ENCODE measurements at regions not wholly inside any gene's neighbourhood (a gene's known extent, or its start where the extent isn't known, plus 50 kb on each side); places are given as distances from the start of the nearest gene placed in this dataset.

DNA sequence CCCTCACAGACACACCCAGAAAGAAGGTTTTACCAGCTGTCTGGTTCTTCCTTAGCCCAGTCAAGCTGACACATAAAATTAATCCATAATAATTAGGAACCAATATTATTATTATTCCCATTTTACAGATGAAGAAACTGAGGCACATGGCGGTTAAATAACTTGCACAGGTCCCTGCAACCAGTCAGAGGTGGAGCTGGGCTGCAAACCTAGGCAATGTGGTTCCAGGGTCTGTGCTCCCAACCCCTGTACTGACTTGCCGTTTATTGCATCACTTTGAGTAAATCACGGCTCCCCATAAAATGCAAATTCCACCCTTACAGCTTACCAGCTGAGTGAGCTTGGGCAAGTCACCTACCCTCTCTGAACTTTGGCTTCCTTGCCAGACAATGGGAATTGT lies 179.2 kb upstream of the POU3F1 start:
- CTCF ChIA-PET (ENCODE audit: low intra/inter-chr PET ratio): no interaction called here
- no TSS peak for BruUV-seq (replicated peaks)
- 13% methylated on average over 3 of the region's 3 CpGs for WGBS (ENCODE audit: insufficient coverage, low coverage, missing lambda C conversion rate)
- TF ChIP-seq CEBPB (tag; IDR thresholded peaks at IDR 0.05) (peak; percentile 69), TRIM24 (IDR thresholded peaks at IDR 0.05) (peak; percentile 43 to 64; a peak in 2 of 4 replicates), ADNP (tag; IDR thresholded peaks at IDR 0.05) (peak; percentile 56; the same call in 1 of the 2 replicates), MEF2D (tag; conservative IDR thresholded peaks at IDR 0.05; ENCODE audit: low read depth) (no peak), ZC3H4 (CRISPR knock-in tag; IDR thresholded peaks at IDR 0.05; ENCODE audit: borderline replicate concordance) (no peak), ZNF24 (IDR thresholded peaks at IDR 0.05) (no peak), RAD51 (IDR thresholded peaks at IDR 0.05; ENCODE audit: borderline replicate concordance, low read depth) (no peak), ZNF398 (CRISPR knock-in tag; IDR thresholded peaks at IDR 0.05) (no peak), ZNF696 (CRISPR knock-in tag; conservative IDR thresholded peaks at IDR 0.05) (no peak), POLR2AphosphoS5 (IDR thresholded peaks at IDR 0.05; ENCODE audit: control insufficient read depth, insufficient read depth, low read depth, low read length) (no peak), RBBP5 (IDR thresholded peaks at IDR 0.05; ENCODE audit: borderline replicate concordance, insufficient read depth, low read length, poor library complexity, severe bottlenecking) (no peak), U2AF2 (optimal IDR thresholded peaks at IDR 0.05; ENCODE audit: low read depth, low read length) (no peak), HDGF (IDR thresholded peaks at IDR 0.05) (no peak), JUN (IDR thresholded peaks at IDR 0.05; ENCODE audit: borderline replicate concordance, low read depth, low read length) (no peak), JUN (CRISPR knock-in tag; IDR thresholded peaks at IDR 0.05; ENCODE audit: borderline replicate concordance) (no peak), POLR2A (conservative IDR thresholded peaks at IDR 0.05) (no peak), IRF9 (tag; IDR thresholded peaks at IDR 0.05) (no peak), MTA1 (IDR thresholded peaks at IDR 0.05; ENCODE audit: borderline replicate concordance) (no peak), BDP1 (IDR thresholded peaks at IDR 0.05; ENCODE audit: insufficient read depth, insufficient read length) (no peak), RBM25 (IDR thresholded peaks at IDR 0.05; ENCODE audit: low read depth, low read length, severe bottlenecking) (peak; percentile 90)
- TF ChIP-seq, protein P1, sequence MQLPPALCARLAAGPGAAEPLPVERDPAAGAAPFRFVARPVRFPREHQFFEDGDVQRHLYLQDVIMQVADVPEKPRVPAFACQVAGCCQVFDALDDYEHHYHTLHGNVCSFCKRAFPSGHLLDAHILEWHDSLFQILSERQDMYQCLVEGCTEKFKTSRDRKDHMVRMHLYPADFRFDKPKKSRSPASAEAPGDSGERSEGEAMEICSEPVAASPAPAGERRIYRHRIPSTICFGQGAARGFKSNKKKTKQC (CRISPR knock-in tag; IDR thresholded peaks at IDR 0.05): no peak
- TF ChIP-seq, protein P2, sequence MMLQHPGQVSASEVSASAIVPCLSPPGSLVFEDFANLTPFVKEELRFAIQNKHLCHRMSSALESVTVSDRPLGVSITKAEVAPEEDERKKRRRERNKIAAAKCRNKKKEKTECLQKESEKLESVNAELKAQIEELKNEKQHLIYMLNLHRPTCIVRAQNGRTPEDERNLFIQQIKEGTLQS (IDR thresholded peaks at IDR 0.05): peak; percentile 73
- TF ChIP-seq, protein P2 (CRISPR knock-in tag; conservative IDR thresholded peaks at IDR 0.05): no peak

More for the DNA sequence above, 179.2 kb upstream of the POU3F1 start:
- H3K79me2 ChIP-seq (ENCODE audit: control insufficient read depth, insufficient read depth, low read length): no peaks in the 10 kb centered on the region
- H3K27ac ChIP-seq (ENCODE audit: extremely low read depth, low read depth, low read length): no peak overlapping the region
- no peaks in the 10 kb centered on the region for H3K9me1 ChIP-seq (ENCODE audit: control insufficient read depth, insufficient read depth, low read length)
- no peaks in the 10 kb centered on the region for H3K4me1 ChIP-seq (replicated peaks in 1 of 2; ENCODE audit: control insufficient read depth in 2 of 2, insufficient read depth in 2 of 2, low read length in 2 of 2)
- in situ Hi-C loops (cut with MboI): no loop called here
- intact Hi-C loops (cut with micrococcal nuclease): no loop called here
- H3K4me2 ChIP-seq (ENCODE audit: insufficient read depth, low read length): no peak overlapping the region
- H3K36me3 ChIP-seq (ENCODE audit: control insufficient read depth, insufficient read depth, low read length): no peaks in the 10 kb centered on the region
- H2AFZ ChIP-seq (ENCODE audit: low read depth, low read length): no peak overlapping the region
- POLR2A ChIA-PET: no interaction called here
- H3K4me3 ChIP-seq: no peak overlapping the region
- H3K27me3 ChIP-seq (ENCODE audit: control insufficient read depth in 2 of 2, insufficient read depth in 2 of 2, low read length in 2 of 2): peaks cover 6 to 12% of the 10 kb centered on the region in 2 experiments; a peak in 1 of 5 replicates
- ATAC-seq (peak; percentile 78), DNase-seq (ENCODE audit: extremely low read depth in 1 of 4, low spot score in 3 of 4) (no peak), FAIRE-seq (no peak)
- no peaks in the 10 kb centered on the region for H4K20me1 ChIP-seq (replicated peaks; ENCODE audit: control insufficient read depth, insufficient read depth, low read length)
- H3K9ac ChIP-seq (ENCODE audit: insufficient read depth in 1 of 2, low read depth in 2 of 2, low read length in 2 of 2): no peak overlapping the region
- no peaks in the 10 kb centered on the region for H3K9me3 ChIP-seq (replicated peaks; ENCODE audit: control insufficient read depth, insufficient read depth, low read depth, low read length)

Data from K562 (cell line).